ENCODE measurements at regions not wholly inside any gene's neighbourhood (a gene's known extent, or its start where the extent isn't known, plus 50 kb on each side); places are given as distances from the start of the nearest gene placed in this dataset.

DNA sequence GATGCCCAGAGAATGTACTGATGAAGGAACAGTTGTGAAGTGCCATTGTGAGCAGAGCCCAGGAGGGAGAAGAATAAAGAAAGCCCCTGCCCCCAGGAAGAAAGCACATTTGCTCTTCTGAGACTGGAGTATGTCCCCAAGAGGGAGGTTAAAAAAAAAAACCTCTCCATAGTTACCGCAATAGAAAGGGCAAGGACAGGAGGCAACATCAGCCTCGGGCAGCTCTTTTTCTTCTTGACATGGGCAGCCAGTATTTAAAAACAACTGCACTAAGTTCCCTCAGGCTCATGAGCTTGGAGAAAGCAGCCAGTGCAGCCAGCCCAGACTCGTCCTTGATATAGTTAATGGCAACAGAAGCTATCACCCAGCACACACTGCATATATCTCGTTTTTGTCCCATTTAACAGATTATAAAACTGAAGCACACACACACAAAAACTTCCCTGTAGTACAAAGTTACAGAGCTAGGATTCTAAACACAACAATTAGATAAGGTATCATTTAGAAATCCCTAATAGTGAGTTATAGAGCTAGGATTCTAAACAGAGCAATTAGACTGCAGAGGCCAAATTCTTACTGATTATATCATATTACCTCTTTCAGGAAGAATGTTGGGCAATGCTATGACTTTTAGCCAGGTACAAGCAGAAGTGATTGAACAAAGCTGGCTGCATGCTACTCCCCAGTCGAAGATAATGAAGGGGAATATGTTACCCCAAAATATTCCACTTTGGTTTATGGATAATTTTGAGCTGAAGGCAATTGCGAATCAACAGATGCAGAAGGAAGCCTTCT lies 823.5 kb downstream of the GRID1 start:
- H3K4me3 ChIP-seq (ENCODE audit: low read depth, low read length) = no peak overlapping the region
- DNase-seq (ENCODE audit: low read depth) = no peak
- TF ChIP-seq, protein P1, sequence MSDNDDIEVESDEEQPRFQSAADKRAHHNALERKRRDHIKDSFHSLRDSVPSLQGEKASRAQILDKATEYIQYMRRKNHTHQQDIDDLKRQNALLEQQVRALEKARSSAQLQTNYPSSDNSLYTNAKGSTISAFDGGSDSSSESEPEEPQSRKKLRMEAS (IDR thresholded peaks at IDR 0.05; ENCODE audit: low read depth, low read length) = no peak
- no peak for TF ChIP-seq POLR2A (IDR thresholded peaks at IDR 0.05; ENCODE audit: extremely low read depth, insufficient read length)
- no peak for TF ChIP-seq MYC (IDR thresholded peaks at IDR 0.05; ENCODE audit: low read depth, low read length)
- TF ChIP-seq, protein P2, sequence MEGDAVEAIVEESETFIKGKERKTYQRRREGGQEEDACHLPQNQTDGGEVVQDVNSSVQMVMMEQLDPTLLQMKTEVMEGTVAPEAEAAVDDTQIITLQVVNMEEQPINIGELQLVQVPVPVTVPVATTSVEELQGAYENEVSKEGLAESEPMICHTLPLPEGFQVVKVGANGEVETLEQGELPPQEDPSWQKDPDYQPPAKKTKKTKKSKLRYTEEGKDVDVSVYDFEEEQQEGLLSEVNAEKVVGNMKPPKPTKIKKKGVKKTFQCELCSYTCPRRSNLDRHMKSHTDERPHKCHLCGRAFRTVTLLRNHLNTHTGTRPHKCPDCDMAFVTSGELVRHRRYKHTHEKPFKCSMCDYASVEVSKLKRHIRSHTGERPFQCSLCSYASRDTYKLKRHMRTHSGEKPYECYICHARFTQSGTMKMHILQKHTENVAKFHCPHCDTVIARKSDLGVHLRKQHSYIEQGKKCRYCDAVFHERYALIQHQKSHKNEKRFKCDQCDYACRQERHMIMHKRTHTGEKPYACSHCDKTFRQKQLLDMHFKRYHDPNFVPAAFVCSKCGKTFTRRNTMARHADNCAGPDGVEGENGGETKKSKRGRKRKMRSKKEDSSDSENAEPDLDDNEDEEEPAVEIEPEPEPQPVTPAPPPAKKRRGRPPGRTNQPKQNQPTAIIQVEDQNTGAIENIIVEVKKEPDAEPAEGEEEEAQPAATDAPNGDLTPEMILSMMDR (IDR thresholded peaks at IDR 0.05; ENCODE audit: low read depth, low read length) = no peak

GRCh38 chr10:85544956-85545355 lies 821.6 kb downstream of the GRID1 start:
- DNase-seq (ENCODE audit: low read depth) = no peak
- H3K4me3 ChIP-seq (ENCODE audit: low read depth, low read length) = no peak overlapping the region
- TF ChIP-seq, protein P1 (IDR thresholded peaks at IDR 0.05; ENCODE audit: low read depth, low read length) = no peak

DNA sequence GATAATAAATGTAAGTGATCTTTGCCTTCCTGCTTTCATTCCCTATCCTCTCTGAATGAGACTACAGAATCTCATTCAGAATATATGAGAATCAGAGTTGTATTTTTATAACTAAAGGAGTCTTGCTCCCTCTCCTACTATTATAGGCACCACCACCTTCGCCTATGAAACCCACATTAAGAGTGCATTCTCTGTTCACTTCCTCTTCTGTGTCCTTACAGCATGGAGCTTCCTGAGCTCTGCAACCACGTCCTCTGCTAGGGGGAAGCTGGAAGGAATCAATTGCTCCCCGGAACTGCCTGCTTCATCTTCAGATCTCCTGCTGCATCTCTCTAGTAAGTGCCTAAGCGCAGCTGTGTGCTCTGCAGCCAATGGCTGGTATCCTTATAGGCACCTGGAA lies 820.7 kb downstream of the GRID1 start:
- TF ChIP-seq, protein P1 (IDR thresholded peaks at IDR 0.05; ENCODE audit: low read depth, low read length) = no peak
- TF ChIP-seq, protein P2 (IDR thresholded peaks at IDR 0.05; ENCODE audit: low read depth, low read length) = no peak

GRCh38 chr10:85547460-85548023 lies 819.1 kb downstream of the GRID1 start:
- no peak for DNase-seq (ENCODE audit: low read depth)
- TF ChIP-seq, protein P1 (IDR thresholded peaks at IDR 0.05; ENCODE audit: low read depth, low read length) = no peak
- TF ChIP-seq MYC (IDR thresholded peaks at IDR 0.05; ENCODE audit: low read depth, low read length) = no peak
- no peak for TF ChIP-seq POLR2A (IDR thresholded peaks at IDR 0.05; ENCODE audit: extremely low read depth, insufficient read length)
- TF ChIP-seq, protein P2 (IDR thresholded peaks at IDR 0.05; ENCODE audit: low read depth, low read length) = no peak
- H3K4me3 ChIP-seq (ENCODE audit: low read depth, low read length) = no peak overlapping the region

More for the DNA sequence above, 820.7 kb downstream of the GRID1 start:
- no peak overlapping the region for H3K4me3 ChIP-seq (ENCODE audit: low read depth, low read length)
- peak; percentile 37 for DNase-seq (ENCODE audit: low read depth)

GRCh38 chr10:85548034-85548433 lies 818.6 kb downstream of the GRID1 start:
- peak; percentile 23 for DNase-seq (ENCODE audit: low read depth)
- TF ChIP-seq, protein P1 (IDR thresholded peaks at IDR 0.05; ENCODE audit: low read depth, low read length) = no peak
- TF ChIP-seq, protein P2 (IDR thresholded peaks at IDR 0.05; ENCODE audit: low read depth, low read length) = peak; percentile 19
- H3K4me3 ChIP-seq (ENCODE audit: low read depth, low read length) = no peak overlapping the region
